ENCODE measurements at regions not wholly inside any gene's neighbourhood (a gene's known extent, or its start where the extent isn't known, plus 50 kb on each side); places are given as distances from the start of the nearest gene placed in this dataset.

DNA sequence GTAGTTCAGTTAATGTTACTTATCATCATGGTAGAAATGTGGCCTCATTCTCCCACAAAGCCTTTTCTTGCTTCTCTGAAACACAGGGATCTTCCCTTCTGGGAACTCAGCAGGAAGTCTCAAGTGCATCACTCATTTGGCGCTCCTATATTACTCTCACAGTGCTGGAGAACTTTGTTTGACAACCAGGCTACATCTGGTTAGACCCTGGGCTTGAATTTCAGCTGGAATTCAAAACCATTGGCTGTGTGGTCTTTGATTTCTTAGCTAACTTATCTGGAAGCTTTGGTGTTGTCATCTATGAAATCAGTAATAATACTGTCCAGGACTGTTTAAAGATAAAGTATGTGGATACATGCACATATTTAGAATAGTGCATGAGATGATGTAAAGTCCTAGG, 1777.1 kb downstream of the MAT2B start:
- TF ChIP-seq, protein P1, sequence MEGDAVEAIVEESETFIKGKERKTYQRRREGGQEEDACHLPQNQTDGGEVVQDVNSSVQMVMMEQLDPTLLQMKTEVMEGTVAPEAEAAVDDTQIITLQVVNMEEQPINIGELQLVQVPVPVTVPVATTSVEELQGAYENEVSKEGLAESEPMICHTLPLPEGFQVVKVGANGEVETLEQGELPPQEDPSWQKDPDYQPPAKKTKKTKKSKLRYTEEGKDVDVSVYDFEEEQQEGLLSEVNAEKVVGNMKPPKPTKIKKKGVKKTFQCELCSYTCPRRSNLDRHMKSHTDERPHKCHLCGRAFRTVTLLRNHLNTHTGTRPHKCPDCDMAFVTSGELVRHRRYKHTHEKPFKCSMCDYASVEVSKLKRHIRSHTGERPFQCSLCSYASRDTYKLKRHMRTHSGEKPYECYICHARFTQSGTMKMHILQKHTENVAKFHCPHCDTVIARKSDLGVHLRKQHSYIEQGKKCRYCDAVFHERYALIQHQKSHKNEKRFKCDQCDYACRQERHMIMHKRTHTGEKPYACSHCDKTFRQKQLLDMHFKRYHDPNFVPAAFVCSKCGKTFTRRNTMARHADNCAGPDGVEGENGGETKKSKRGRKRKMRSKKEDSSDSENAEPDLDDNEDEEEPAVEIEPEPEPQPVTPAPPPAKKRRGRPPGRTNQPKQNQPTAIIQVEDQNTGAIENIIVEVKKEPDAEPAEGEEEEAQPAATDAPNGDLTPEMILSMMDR (IDR thresholded peaks at IDR 0.05; ENCODE audit: low read depth, low read length) = no peak
- TF ChIP-seq, protein P2, sequence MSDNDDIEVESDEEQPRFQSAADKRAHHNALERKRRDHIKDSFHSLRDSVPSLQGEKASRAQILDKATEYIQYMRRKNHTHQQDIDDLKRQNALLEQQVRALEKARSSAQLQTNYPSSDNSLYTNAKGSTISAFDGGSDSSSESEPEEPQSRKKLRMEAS (IDR thresholded peaks at IDR 0.05; ENCODE audit: low read depth, low read length) = no peak

Data from NB4 (cell line).